GM12891 (cell line): ENCODE measurements at regions not wholly inside any gene's neighbourhood (a gene's known extent, or its start where the extent isn't known, plus 50 kb on each side); places are given as distances from the start of the nearest gene placed in this dataset.

Experiments
- POLR2A ChIP-seq: IDR thresholded peaks from 2 replicates; pipeline ENCODE4 v1.6.1; 2011; ENCODE audit warnings: low read depth, low read length, control low read depth
- POLR2AphosphoS5 ChIP-seq: IDR thresholded peaks from 2 replicates; pipeline ENCODE4 v1.6.1; 2011; ENCODE audit warnings: low read depth, low read length, control low read depth
- TAF1 ChIP-seq: IDR thresholded peaks from 2 replicates; pipeline ENCODE4 v1.6.1; 2011; ENCODE audit warnings: low read depth, low read length, control low read depth

DNA sequence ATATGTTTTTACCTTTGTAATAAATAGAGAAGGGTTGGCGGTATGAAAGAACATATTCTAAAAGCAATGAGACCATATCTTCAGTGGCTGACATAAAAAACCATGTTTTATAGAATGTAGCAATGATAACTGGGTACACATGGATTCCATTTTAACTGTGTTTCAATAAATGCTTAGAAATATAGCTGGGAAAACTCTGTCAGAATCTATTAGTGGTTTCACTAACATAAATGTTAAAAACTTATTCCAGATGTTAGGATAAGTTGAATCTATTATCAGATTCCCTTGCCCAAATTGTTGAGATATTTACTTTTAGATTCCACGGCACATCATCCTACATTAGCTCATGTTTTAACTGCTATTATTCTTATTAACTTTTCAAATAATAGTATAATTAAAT lies 772.2 kb upstream of the ALCAM start:
- TF ChIP-seq POLR2AphosphoS5 (no peak), POLR2A (no peak), TAF1 (no peak)
